ENCODE measurements at regions not wholly inside any gene's neighbourhood (a gene's known extent, or its start where the extent isn't known, plus 50 kb on each side); places are given as distances from the start of the nearest gene placed in this dataset.

DNA sequence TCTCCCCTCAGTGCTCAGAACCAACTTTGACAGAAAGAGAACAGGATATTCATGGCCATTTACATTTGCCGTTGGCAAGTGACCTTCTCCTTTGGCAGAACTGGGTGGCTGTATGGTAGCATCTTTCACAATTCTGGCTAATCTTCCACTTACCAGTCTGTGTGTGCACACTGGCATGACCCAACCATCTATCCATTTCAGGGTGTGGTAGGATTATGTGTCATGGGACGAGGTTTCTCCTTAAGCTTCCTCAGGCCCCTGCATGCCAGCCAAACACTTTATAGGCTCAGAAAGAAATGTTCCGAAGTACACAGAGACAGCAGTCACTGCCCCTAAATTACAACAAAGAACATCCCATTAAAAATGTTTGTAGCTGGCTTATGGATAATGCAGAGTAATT lies 497.1 kb downstream of the NFIB start:
- TF ChIP-seq, protein P1, sequence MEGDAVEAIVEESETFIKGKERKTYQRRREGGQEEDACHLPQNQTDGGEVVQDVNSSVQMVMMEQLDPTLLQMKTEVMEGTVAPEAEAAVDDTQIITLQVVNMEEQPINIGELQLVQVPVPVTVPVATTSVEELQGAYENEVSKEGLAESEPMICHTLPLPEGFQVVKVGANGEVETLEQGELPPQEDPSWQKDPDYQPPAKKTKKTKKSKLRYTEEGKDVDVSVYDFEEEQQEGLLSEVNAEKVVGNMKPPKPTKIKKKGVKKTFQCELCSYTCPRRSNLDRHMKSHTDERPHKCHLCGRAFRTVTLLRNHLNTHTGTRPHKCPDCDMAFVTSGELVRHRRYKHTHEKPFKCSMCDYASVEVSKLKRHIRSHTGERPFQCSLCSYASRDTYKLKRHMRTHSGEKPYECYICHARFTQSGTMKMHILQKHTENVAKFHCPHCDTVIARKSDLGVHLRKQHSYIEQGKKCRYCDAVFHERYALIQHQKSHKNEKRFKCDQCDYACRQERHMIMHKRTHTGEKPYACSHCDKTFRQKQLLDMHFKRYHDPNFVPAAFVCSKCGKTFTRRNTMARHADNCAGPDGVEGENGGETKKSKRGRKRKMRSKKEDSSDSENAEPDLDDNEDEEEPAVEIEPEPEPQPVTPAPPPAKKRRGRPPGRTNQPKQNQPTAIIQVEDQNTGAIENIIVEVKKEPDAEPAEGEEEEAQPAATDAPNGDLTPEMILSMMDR (IDR thresholded peaks at IDR 0.05): no peak
- no peak for TF ChIP-seq EP300 (IDR thresholded peaks at IDR 0.05)
- TF ChIP-seq POLR2A (IDR thresholded peaks at IDR 0.05): no peak

Data from stomach (tissue), 4 donors.